ENCODE measurements at regions not wholly inside any gene's neighbourhood (a gene's known extent, or its start where the extent isn't known, plus 50 kb on each side); places are given as distances from the start of the nearest gene placed in this dataset.
A peak's percentile ranks its signal among the peaks of the same experiment; 100 is the strongest.

DNA sequence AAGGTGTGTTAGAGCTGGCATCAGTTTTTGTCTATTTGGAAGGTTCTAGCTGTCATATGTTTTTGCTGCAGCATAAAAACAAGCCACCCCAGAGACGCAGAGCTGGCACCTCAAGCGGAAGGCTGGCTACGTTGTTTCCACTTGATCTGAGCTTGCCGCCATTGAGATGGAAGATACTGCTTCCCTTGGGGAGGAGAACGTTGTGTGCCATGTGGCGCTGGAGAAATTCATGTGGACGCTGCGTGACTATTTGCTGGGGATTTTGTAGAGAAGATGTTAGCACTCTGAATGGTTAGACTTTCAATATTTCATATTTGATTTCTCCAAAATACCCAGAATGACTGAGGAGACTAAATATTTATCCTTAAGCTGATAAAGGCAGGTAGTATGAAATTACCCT is 216.2 kb upstream of the ST6GAL2 start:
- Histone ChIP-seq H3K4me3 (no peak overlapping the region), H3K4me1 (no peaks in the 10 kb centered on the region), H3K27me3 (no peaks in the 10 kb centered on the region), H4K20me1 (no peaks in the 10 kb centered on the region), H3K9me3 (replicated peaks in 1 of 11) (peaks cover 0 to 10% (median 7%) of the 10 kb centered on the region in 11 experiments; a peak in 11 of 22 replicates), H3K36me3 (no peaks in the 10 kb centered on the region), H3K27ac (no peak overlapping the region), H3K4me2 (no peak overlapping the region), H3K9ac (no peak overlapping the region)
- no peak for TF ChIP-seq Cebpa-rat (IDR thresholded peaks at IDR 0.05)

- Histone ChIP-seq H3K9ac (no peak overlapping the region), H3K9me3 (replicated peaks in 1 of 11) (peaks cover 0 to 10% (median 7%) of the 10 kb centered on the region in 11 experiments; a peak in 11 of 22 replicates), H3K27ac (no peak overlapping the region), H3K27me3 (no peaks in the 10 kb centered on the region), H3K4me2 (no peak overlapping the region), H4K20me1 (no peaks in the 10 kb centered on the region), H3K4me1 (no peaks in the 10 kb centered on the region), H3K4me3 (no peak overlapping the region), H3K36me3 (no peaks in the 10 kb centered on the region)
- TF ChIP-seq Cebpa-rat (IDR thresholded peaks at IDR 0.05), result no peak
Observed at GRCh38 chr2:107107351-107107750, 221.4 kb upstream of the ST6GAL2 start.

GRCh38 chr2:107108556-107108955 is 222.6 kb upstream of the ST6GAL2 start:
- TF ChIP-seq Cebpa-rat (IDR thresholded peaks at IDR 0.05), result no peak
- Histone ChIP-seq H3K9me3 (replicated peaks in 1 of 11) (peaks cover 0 to 10% (median 7%) of the 10 kb centered on the region in 11 experiments; a peak in 11 of 22 replicates), H3K9ac (no peak overlapping the region), H3K4me2 (no peak overlapping the region), H3K27me3 (no peaks in the 10 kb centered on the region), H3K27ac (no peak overlapping the region), H4K20me1 (no peaks in the 10 kb centered on the region), H3K4me3 (no peak overlapping the region), H3K36me3 (no peaks in the 10 kb centered on the region), H3K4me1 (no peaks in the 10 kb centered on the region)

- H3K4me3 ChIP-seq, result no peak overlapping the region
- H4K20me1 ChIP-seq, result no peaks in the 10 kb centered on the region
- TF ChIP-seq Cebpa-rat (IDR thresholded peaks at IDR 0.05), result no peak
- H3K36me3 ChIP-seq, result no peaks in the 10 kb centered on the region
- H3K9ac ChIP-seq, result no peak overlapping the region
- no peaks in the 10 kb centered on the region for H3K4me1 ChIP-seq
- H3K27me3 ChIP-seq, result no peaks in the 10 kb centered on the region
- H3K4me2 ChIP-seq, result no peak overlapping the region
- H3K27ac ChIP-seq, result no peak overlapping the region
- H3K9me3 ChIP-seq (replicated peaks in 1 of 11), result no peaks in the 10 kb centered on the region; a peak in 1 of 22 replicates
Observed at GRCh38 chr2:107111623-107112022, 225.7 kb upstream of the ST6GAL2 start.

GRCh38 chr2:107112561-107112960 is 226.6 kb upstream of the ST6GAL2 start:
- Histone ChIP-seq H3K4me3 (no peak overlapping the region), H3K4me1 (no peaks in the 10 kb centered on the region), H3K27me3 (no peaks in the 10 kb centered on the region), H3K27ac (no peak overlapping the region), H3K9ac (no peak overlapping the region), H3K4me2 (no peak overlapping the region), H3K36me3 (no peaks in the 10 kb centered on the region), H3K9me3 (replicated peaks in 1 of 11) (no peaks in the 10 kb centered on the region; a peak in 1 of 22 replicates), H4K20me1 (no peaks in the 10 kb centered on the region)
- no peak for TF ChIP-seq Cebpa-rat (IDR thresholded peaks at IDR 0.05)

GRCh38 chr2:107128381-107128780 is 242.4 kb upstream of the ST6GAL2 start:
- Histone ChIP-seq H3K4me1 (peaks cover 13 to 24% (median 21%) of the 10 kb centered on the region in 10 experiments), H3K4me3 (no peak overlapping the region), H4K20me1 (no peaks in the 10 kb centered on the region), H3K36me3 (no peaks in the 10 kb centered on the region), H3K9ac (no peak overlapping the region), H3K9me3 (replicated peaks in 1 of 11) (no peaks in the 10 kb centered on the region), H3K27ac (no peak overlapping the region), H3K4me2 (no peak overlapping the region), H3K27me3 (no peaks in the 10 kb centered on the region)
- TF ChIP-seq Cebpa-rat (IDR thresholded peaks at IDR 0.05), result no peak

- H3K36me3 ChIP-seq, result no peaks in the 10 kb centered on the region
- no peaks in the 10 kb centered on the region for H4K20me1 ChIP-seq
- TF ChIP-seq Cebpa-rat (IDR thresholded peaks at IDR 0.05), result no peak
- H3K4me2 ChIP-seq, result peak overlapping the region; percentile 56 to 86 (median 72)
- H3K4me1 ChIP-seq, result peaks cover 13 to 31% (median 22%) of the 10 kb centered on the region in 10 experiments
- peak overlapping the region in 4 of 10 experiments; percentile 21 to 47 (median 34); a peak in 6 of 20 replicates for H3K4me3 ChIP-seq
- peak overlapping the region in 3 of 11 experiments; percentile 10 to 34 (median 30); a peak in 4 of 22 replicates for H3K9ac ChIP-seq
- H3K27ac ChIP-seq, result peak overlapping the region in 3 of 11 experiments; percentile 5 to 37 (median 8); a peak in 2 of 22 replicates
- peaks cover 0 to 7% (median 5%) of the 10 kb centered on the region in 11 experiments; a peak in 4 of 22 replicates for H3K9me3 ChIP-seq (replicated peaks in 1 of 11)
- H3K27me3 ChIP-seq, result no peaks in the 10 kb centered on the region
Observed at GRCh38 chr2:107132070-107132469, 246.1 kb upstream of the ST6GAL2 start.

- Histone ChIP-seq H3K4me2 (peak overlapping the region; percentile 56 to 86 (median 72)), H3K9me3 (replicated peaks in 1 of 11) (peaks cover 0 to 7% (median 5%) of the 10 kb centered on the region in 11 experiments; a peak in 4 of 22 replicates), H3K4me1 (peaks cover 13 to 38% (median 26%) of the 10 kb centered on the region in 10 experiments), H3K27ac (peak overlapping the region in 3 of 11 experiments; percentile 0 to 8 (median 3); a peak in 1 of 22 replicates), H3K4me3 (peak overlapping the region in 4 of 10 experiments; percentile 21 to 47 (median 34); a peak in 2 of 20 replicates), H3K27me3 (no peaks in the 10 kb centered on the region), H4K20me1 (no peaks in the 10 kb centered on the region), H3K9ac (peak overlapping the region in 3 of 11 experiments; percentile 1 to 34 (median 30); a peak in 3 of 22 replicates), H3K36me3 (no peaks in the 10 kb centered on the region)
- TF ChIP-seq Cebpa-rat (IDR thresholded peaks at IDR 0.05), result no peak
Observed at GRCh38 chr2:107132746-107133145, 246.8 kb upstream of the ST6GAL2 start.

GRCh38 chr2:107133412-107133811 is 247.4 kb upstream of the ST6GAL2 start:
- Histone ChIP-seq H3K4me1 (peaks cover 13 to 44% (median 29%) of the 10 kb centered on the region in 10 experiments), H3K9me3 (replicated peaks in 1 of 11) (peaks cover 0 to 7% (median 5%) of the 10 kb centered on the region in 11 experiments; a peak in 4 of 22 replicates), H3K27ac (no peak overlapping the region), H3K9ac (no peak overlapping the region), H4K20me1 (no peaks in the 10 kb centered on the region), H3K4me2 (peak overlapping the region in 9 of 11 experiments; percentile 58 to 86 (median 72); a peak in 10 of 22 replicates), H3K4me3 (no peak overlapping the region), H3K36me3 (no peaks in the 10 kb centered on the region), H3K27me3 (no peaks in the 10 kb centered on the region)
- no peak for TF ChIP-seq Cebpa-rat (IDR thresholded peaks at IDR 0.05)

DNA sequence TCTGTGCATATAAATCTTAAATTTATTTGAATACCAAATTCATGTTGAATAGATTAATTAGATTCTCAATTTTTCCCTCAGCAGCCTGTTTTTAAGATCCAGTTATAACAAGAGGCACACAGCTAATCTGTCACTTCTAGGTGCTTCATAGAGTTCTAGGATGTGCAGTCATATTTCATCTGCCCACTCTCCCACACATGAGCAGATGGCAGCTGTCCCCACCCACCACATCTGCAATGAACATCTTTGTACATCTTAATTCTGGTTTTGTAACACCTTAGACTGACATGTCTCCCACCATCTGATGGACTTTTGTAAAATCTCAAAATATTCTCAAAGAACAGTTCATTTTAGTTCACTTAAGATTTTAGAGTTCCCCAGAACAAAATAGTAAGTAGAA is 250.8 kb upstream of the ST6GAL2 start:
- Histone ChIP-seq H3K36me3 (no peaks in the 10 kb centered on the region), H3K9me3 (replicated peaks in 1 of 11) (peaks cover 0 to 7% (median 5%) of the 10 kb centered on the region in 11 experiments; a peak in 4 of 22 replicates), H3K4me1 (peaks cover 13 to 39% (median 26%) of the 10 kb centered on the region in 10 experiments), H3K4me3 (no peak overlapping the region), H3K9ac (no peak overlapping the region), H3K27ac (no peak overlapping the region), H3K4me2 (no peak overlapping the region), H3K27me3 (no peaks in the 10 kb centered on the region), H4K20me1 (no peaks in the 10 kb centered on the region)
- no peak for TF ChIP-seq Cebpa-rat (IDR thresholded peaks at IDR 0.05)

Measured in BLaER1 treated with 17β-estradiol and CSF1 and Interleukin-3, amounts not matched to agents 10 nM and 100 nM (cell line).